NCI-H510A treated with DMSO at 0.1 percent for 48 hours (cell line): ENCODE measurements at regions not wholly inside any gene's neighbourhood (a gene's known extent, or its start where the extent isn't known, plus 50 kb on each side); places are given as distances from the start of the nearest gene placed in this dataset.
"Not testable (repeated sequence)": the region's sequence is repeated elsewhere in the genome, so short reads cannot be mapped to it uniquely, and the experiment has no call there.

Experiments used
- DNase-seq: peaks from one replicate; lab custom pipeline; 2025; lab: John Stamatoyannopoulos, UW

- DNase-seq, result no peak
Observed at GRCh38 chr16:58963479-58963878, 229.4 kb upstream of the GOT2 start.

- no peak for DNase-seq
Observed at GRCh38 chr16:58962811-58963210, 228.7 kb upstream of the GOT2 start.

GRCh38 chr16:58960484-58960883 is 226.4 kb upstream of the GOT2 start:
- no peak for DNase-seq

GRCh38 chr16:58960034-58960433 is 225.9 kb upstream of the GOT2 start:
- no peak for DNase-seq

- DNase-seq, result no peak
Observed at GRCh38 chr16:58958749-58959148, 224.6 kb upstream of the GOT2 start.

- DNase-seq, result no peak
Observed at GRCh38 chr16:58948244-58948643, 214.1 kb upstream of the GOT2 start.

GRCh38 chr16:58940609-58941008 is 206.5 kb upstream of the GOT2 start:
- no peak for DNase-seq

GRCh38 chr16:58938811-58939210 is 204.7 kb upstream of the GOT2 start:
- no peak for DNase-seq

GRCh38 chr16:58937661-58938060 is 203.5 kb upstream of the GOT2 start:
- DNase-seq, result no peak

- DNase-seq, result no peak
Observed at GRCh38 chr16:58933186-58933585, 199.1 kb upstream of the GOT2 start.

- no peak for DNase-seq
Observed at GRCh38 chr16:58931436-58931835, 197.3 kb upstream of the GOT2 start.

GRCh38 chr16:58923094-58923493 is 189.0 kb upstream of the GOT2 start:
- DNase-seq, result no peak

- no peak for DNase-seq
Observed at GRCh38 chr16:58913456-58913855, 179.3 kb upstream of the GOT2 start.

GRCh38 chr16:58912571-58912970 is 178.5 kb upstream of the GOT2 start:
- DNase-seq, result no peak

GRCh38 chr16:58906981-58907715 is 173.0 kb upstream of the GOT2 start:
- DNase-seq, result no peak

GRCh38 chr16:58904291-58904690 is 170.2 kb upstream of the GOT2 start:
- no peak for DNase-seq

GRCh38 chr16:58889516-58889915 is 155.4 kb upstream of the GOT2 start:
- no peak for DNase-seq

GRCh38 chr16:58885528-58886170 is 151.5 kb upstream of the GOT2 start:
- DNase-seq, result no peak

- no peak for DNase-seq
Observed at GRCh38 chr16:58884141-58884540, 150.0 kb upstream of the GOT2 start.

GRCh38 chr16:58883131-58883530 is 149.0 kb upstream of the GOT2 start:
- DNase-seq, result no peak

GRCh38 chr16:58882292-58882691 is 148.2 kb upstream of the GOT2 start:
- no peak for DNase-seq

GRCh38 chr16:58878641-58879040 is 144.5 kb upstream of the GOT2 start:
- not testable (repeated sequence) for DNase-seq

GRCh38 chr16:58866935-58867334 is 132.8 kb upstream of the GOT2 start:
- DNase-seq, result no peak

GRCh38 chr16:58863761-58864160 is 129.6 kb upstream of the GOT2 start:
- no peak for DNase-seq
